ENCODE measurements at regions not wholly inside any gene's neighbourhood (a gene's known extent, or its start where the extent isn't known, plus 50 kb on each side); places are given as distances from the start of the nearest gene placed in this dataset.

- ChIA-PET CTCF (no interaction called here), POLR2A (no interaction called here)
- H3K27me3 Mint-ChIP-seq (ENCODE audit: low read depth), result no peaks in the 10 kb centered on the region
These were observed 151.9 kb upstream of the GLRA2 start for GRCh38 chrX:14377427-14377826.

GRCh38 chrX:14363728-14364127, 165.6 kb upstream of the GLRA2 start:
- no peaks in the 10 kb centered on the region for H3K36me3 Mint-ChIP-seq (ENCODE audit: low read depth)
- CTCF ChIA-PET, result no interaction called here
- POLR2A ChIA-PET, result no interaction called here
- H3K27ac Mint-ChIP-seq, result no peak overlapping the region
- H3K4me3 Mint-ChIP-seq, result no peak overlapping the region
- no peak for ATAC-seq
- H3K4me1 Mint-ChIP-seq (ENCODE audit: low read depth), result no peaks in the 10 kb centered on the region
- H3K27me3 Mint-ChIP-seq (ENCODE audit: low read depth), result no peaks in the 10 kb centered on the region
- H3K9me3 Mint-ChIP-seq (ENCODE audit: insufficient read depth), result no peaks in the 10 kb centered on the region
- no peak for DNase-seq

More at GRCh38 chrX:14377427-14377826, 151.9 kb upstream of the GLRA2 start:
- Mint-ChIP-seq H3K9me3 (ENCODE audit: insufficient read depth) (no peaks in the 10 kb centered on the region), H3K27ac (no peak overlapping the region), H3K36me3 (ENCODE audit: low read depth) (no peaks in the 10 kb centered on the region), H3K4me1 (ENCODE audit: low read depth) (no peaks in the 10 kb centered on the region), H3K4me3 (no peak overlapping the region)
- DNase-seq, result no peak
- ATAC-seq, result no peak

GRCh38 chrX:14362721-14363120, 166.6 kb upstream of the GLRA2 start:
- Mint-ChIP-seq H3K9me3 (ENCODE audit: insufficient read depth) (no peaks in the 10 kb centered on the region), H3K36me3 (ENCODE audit: low read depth) (no peaks in the 10 kb centered on the region), H3K4me1 (ENCODE audit: low read depth) (no peaks in the 10 kb centered on the region), H3K27me3 (ENCODE audit: low read depth) (no peaks in the 10 kb centered on the region), H3K4me3 (no peak overlapping the region), H3K27ac (no peak overlapping the region)
- DNase-seq, result no peak
- no peak for ATAC-seq
- ChIA-PET POLR2A (no interaction called here), CTCF (no interaction called here)

GRCh38 chrX:14361435-14361834, 167.9 kb upstream of the GLRA2 start:
- no peak overlapping the region for H3K27ac Mint-ChIP-seq
- no peak overlapping the region for H3K4me3 Mint-ChIP-seq
- POLR2A ChIA-PET, result no interaction called here
- CTCF ChIA-PET, result no interaction called here
- H3K36me3 Mint-ChIP-seq (ENCODE audit: low read depth), result no peaks in the 10 kb centered on the region
- no peaks in the 10 kb centered on the region for H3K4me1 Mint-ChIP-seq (ENCODE audit: low read depth)
- ATAC-seq, result no peak
- H3K27me3 Mint-ChIP-seq (ENCODE audit: low read depth), result no peaks in the 10 kb centered on the region
- H3K9me3 Mint-ChIP-seq (ENCODE audit: insufficient read depth), result no peaks in the 10 kb centered on the region
- no peak for DNase-seq

- POLR2A ChIA-PET, result no interaction called here
- CTCF ChIA-PET, result no interaction called here
- Mint-ChIP-seq H3K36me3 (ENCODE audit: low read depth) (no peaks in the 10 kb centered on the region), H3K9me3 (ENCODE audit: insufficient read depth) (no peaks in the 10 kb centered on the region), H3K4me3 (no peak overlapping the region), H3K4me1 (ENCODE audit: low read depth) (no peaks in the 10 kb centered on the region), H3K27me3 (ENCODE audit: low read depth) (no peaks in the 10 kb centered on the region), H3K27ac (no peak overlapping the region)
- DNase-seq (no peak), ATAC-seq (no peak)
These were observed 169.6 kb upstream of the GLRA2 start for GRCh38 chrX:14359727-14360126.

- Mint-ChIP-seq H3K4me1 (ENCODE audit: low read depth) (no peaks in the 10 kb centered on the region), H3K36me3 (ENCODE audit: low read depth) (no peaks in the 10 kb centered on the region), H3K9me3 (ENCODE audit: insufficient read depth) (no peaks in the 10 kb centered on the region), H3K4me3 (no peak overlapping the region), H3K27me3 (ENCODE audit: low read depth) (no peaks in the 10 kb centered on the region), H3K27ac (no peak overlapping the region)
- DNase-seq, result no peak
- POLR2A ChIA-PET, result no interaction called here
- CTCF ChIA-PET, result no interaction called here
- no peak for ATAC-seq
These were observed 170.0 kb upstream of the GLRA2 start for GRCh38 chrX:14359316-14359715.

GRCh38 chrX:14357314-14357713, 172.0 kb upstream of the GLRA2 start:
- no peak for ATAC-seq
- CTCF ChIA-PET, result no interaction called here
- H3K4me3 Mint-ChIP-seq, result no peak overlapping the region
- POLR2A ChIA-PET, result no interaction called here
- no peaks in the 10 kb centered on the region for H3K27me3 Mint-ChIP-seq (ENCODE audit: low read depth)
- no peaks in the 10 kb centered on the region for H3K4me1 Mint-ChIP-seq (ENCODE audit: low read depth)
- no peaks in the 10 kb centered on the region for H3K9me3 Mint-ChIP-seq (ENCODE audit: insufficient read depth)
- H3K27ac Mint-ChIP-seq, result no peak overlapping the region
- DNase-seq, result no peak
- H3K36me3 Mint-ChIP-seq (ENCODE audit: low read depth), result no peaks in the 10 kb centered on the region

GRCh38 chrX:14356401-14356800, 172.9 kb upstream of the GLRA2 start:
- Mint-ChIP-seq H3K27me3 (ENCODE audit: low read depth) (no peaks in the 10 kb centered on the region), H3K36me3 (ENCODE audit: low read depth) (no peaks in the 10 kb centered on the region), H3K4me3 (no peak overlapping the region), H3K9me3 (ENCODE audit: insufficient read depth) (no peaks in the 10 kb centered on the region), H3K4me1 (ENCODE audit: low read depth) (no peaks in the 10 kb centered on the region), H3K27ac (no peak overlapping the region)
- no peak for DNase-seq
- ChIA-PET POLR2A (no interaction called here), CTCF (no interaction called here)
- ATAC-seq, result no peak

- DNase-seq (no peak), ATAC-seq (no peak)
- Mint-ChIP-seq H3K4me3 (no peak overlapping the region), H3K4me1 (ENCODE audit: low read depth) (no peaks in the 10 kb centered on the region), H3K27me3 (ENCODE audit: low read depth) (no peaks in the 10 kb centered on the region), H3K9me3 (ENCODE audit: insufficient read depth) (no peaks in the 10 kb centered on the region), H3K36me3 (ENCODE audit: low read depth) (no peaks in the 10 kb centered on the region), H3K27ac (no peak overlapping the region)
- CTCF ChIA-PET, result no interaction called here
- POLR2A ChIA-PET, result no interaction called here
These were observed 173.8 kb upstream of the GLRA2 start for GRCh38 chrX:14355556-14355955.

- ChIA-PET POLR2A (no interaction called here), CTCF (no interaction called here)
- H3K27ac Mint-ChIP-seq, result no peak overlapping the region
- H3K4me1 Mint-ChIP-seq (ENCODE audit: low read depth), result no peaks in the 10 kb centered on the region
- no peaks in the 10 kb centered on the region for H3K36me3 Mint-ChIP-seq (ENCODE audit: low read depth)
- no peak overlapping the region for H3K4me3 Mint-ChIP-seq
- no peak for DNase-seq
- H3K27me3 Mint-ChIP-seq (ENCODE audit: low read depth), result no peaks in the 10 kb centered on the region
- ATAC-seq, result no peak
- no peaks in the 10 kb centered on the region for H3K9me3 Mint-ChIP-seq (ENCODE audit: insufficient read depth)
These were observed 174.8 kb upstream of the GLRA2 start for GRCh38 chrX:14354521-14354920.

GRCh38 chrX:14352511-14352910, 176.8 kb upstream of the GLRA2 start:
- no peak for ATAC-seq
- Mint-ChIP-seq H3K27me3 (ENCODE audit: low read depth) (no peaks in the 10 kb centered on the region), H3K9me3 (ENCODE audit: insufficient read depth) (no peaks in the 10 kb centered on the region)

GRCh38 chrX:14351611-14352303, 177.6 kb upstream of the GLRA2 start:
- Mint-ChIP-seq H3K36me3 (ENCODE audit: low read depth) (no peaks in the 10 kb centered on the region), H3K27me3 (ENCODE audit: low read depth) (no peaks in the 10 kb centered on the region), H3K4me1 (ENCODE audit: low read depth) (no peaks in the 10 kb centered on the region), H3K4me3 (no peak overlapping the region), H3K9me3 (ENCODE audit: insufficient read depth) (no peaks in the 10 kb centered on the region), H3K27ac (no peak overlapping the region)
- ChIA-PET CTCF (no interaction called here), POLR2A (no interaction called here)
- DNase-seq (no peak), ATAC-seq (no peak)

More at GRCh38 chrX:14352511-14352910, 176.8 kb upstream of the GLRA2 start:
- ChIA-PET POLR2A (no interaction called here), CTCF (no interaction called here)
- Mint-ChIP-seq H3K27ac (no peak overlapping the region), H3K4me1 (ENCODE audit: low read depth) (no peaks in the 10 kb centered on the region), H3K4me3 (no peak overlapping the region), H3K36me3 (ENCODE audit: low read depth) (no peaks in the 10 kb centered on the region)
- no peak for DNase-seq

- H3K36me3 Mint-ChIP-seq (ENCODE audit: low read depth), result no peaks in the 10 kb centered on the region
- CTCF ChIA-PET, result no interaction called here
- no peak for ATAC-seq
- H3K27ac Mint-ChIP-seq, result no peak overlapping the region
- POLR2A ChIA-PET, result no interaction called here
- no peaks in the 10 kb centered on the region for H3K27me3 Mint-ChIP-seq (ENCODE audit: low read depth)
- DNase-seq, result no peak
- H3K4me3 Mint-ChIP-seq, result no peak overlapping the region
- no peaks in the 10 kb centered on the region for H3K9me3 Mint-ChIP-seq (ENCODE audit: insufficient read depth)
- no peaks in the 10 kb centered on the region for H3K4me1 Mint-ChIP-seq (ENCODE audit: low read depth)
These were observed 181.8 kb upstream of the GLRA2 start for GRCh38 chrX:14347523-14347922.
